GM21390 (cell line): ENCODE measurements at regions not wholly inside any gene's neighbourhood (a gene's known extent, or its start where the extent isn't known, plus 50 kb on each side); places are given as distances from the start of the nearest gene placed in this dataset.

Source experiments
- ATAC-seq: cut with Tn5 transposase; IDR thresholded peaks from one replicate; pipeline ENCODE4 v1.9.1; 2021; ENCODE audit not compliant: unreplicated experiment

DNA sequence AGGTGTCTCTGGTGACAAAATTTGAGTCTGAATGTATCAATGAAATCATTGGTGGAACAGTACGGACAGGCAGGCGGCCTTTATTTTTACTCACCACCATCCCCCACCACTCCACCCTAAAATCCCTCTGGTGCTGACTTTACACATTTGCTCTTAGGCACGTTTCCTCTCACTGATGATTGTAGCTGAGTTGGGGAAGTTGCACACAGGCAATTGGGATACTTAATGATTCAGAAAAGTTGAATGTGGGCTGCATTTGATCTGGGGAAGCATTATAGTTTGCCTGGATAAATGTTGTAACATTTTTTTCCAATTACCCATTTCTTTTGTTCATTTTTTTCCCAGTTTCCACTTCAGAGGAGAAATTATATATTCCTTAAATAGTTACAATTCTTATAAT lies 658.4 kb downstream of the TLR4 start:
- no peak for ATAC-seq

DNA sequence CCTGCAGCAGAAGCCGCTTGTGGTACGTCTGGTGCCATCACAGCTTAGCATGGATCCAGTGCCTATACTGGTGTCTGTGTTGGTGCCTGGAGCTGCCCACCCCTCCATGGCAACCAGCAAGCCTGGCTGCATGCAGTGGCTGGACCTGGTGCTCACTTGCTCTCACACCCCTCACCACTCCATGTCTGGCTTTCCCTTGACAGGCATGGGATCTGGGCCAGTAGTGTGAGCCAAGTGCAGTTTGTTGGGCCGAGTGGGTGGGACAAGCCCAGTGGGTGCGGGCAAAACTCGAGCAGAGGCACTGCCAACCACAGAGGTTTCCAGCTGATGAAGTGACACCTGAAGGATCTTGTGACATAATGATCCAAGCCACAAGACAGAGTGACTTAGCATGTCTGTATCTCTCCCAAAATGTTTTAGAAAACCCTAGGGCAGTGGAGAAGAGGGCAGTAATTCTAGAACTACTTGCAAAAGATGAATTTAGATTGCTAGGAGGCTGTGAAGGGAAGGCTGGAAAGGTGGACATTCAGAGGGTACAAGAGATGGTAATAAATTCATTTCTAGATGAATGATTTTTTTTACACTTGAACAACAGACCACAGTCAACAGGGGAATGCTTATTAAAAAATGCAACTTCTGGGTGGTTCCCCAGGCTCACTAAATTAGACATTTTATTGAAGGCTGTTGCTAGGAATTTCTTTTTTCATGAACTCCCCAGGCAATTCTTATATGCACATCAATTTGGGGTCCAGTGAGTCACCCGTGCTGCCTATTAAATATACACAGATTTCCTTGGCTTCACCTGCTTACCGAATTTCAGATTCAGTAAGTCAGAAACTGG lies 660.3 kb downstream of the TLR4 start:
- ATAC-seq = no peak

DNA sequence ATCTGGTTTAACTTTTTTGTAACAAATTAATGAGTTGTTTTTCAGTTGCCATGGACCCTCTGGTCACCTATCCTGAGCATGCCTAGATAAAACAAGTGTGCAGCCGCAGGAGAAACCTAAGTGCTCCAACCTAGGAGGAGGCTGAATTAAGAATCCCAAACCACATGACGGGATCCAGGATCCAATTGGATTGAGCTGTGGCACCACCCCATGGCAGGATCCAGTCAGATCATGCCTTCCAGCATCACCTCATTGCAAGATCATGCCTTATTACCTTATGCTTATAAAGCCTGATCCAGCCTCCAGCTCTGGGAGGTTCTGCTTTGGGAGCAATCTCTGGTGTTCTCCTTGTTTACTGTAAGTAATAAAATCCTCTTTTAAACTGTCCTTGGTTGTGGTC lies 662.0 kb downstream of the TLR4 start:
- ATAC-seq = no peak

DNA sequence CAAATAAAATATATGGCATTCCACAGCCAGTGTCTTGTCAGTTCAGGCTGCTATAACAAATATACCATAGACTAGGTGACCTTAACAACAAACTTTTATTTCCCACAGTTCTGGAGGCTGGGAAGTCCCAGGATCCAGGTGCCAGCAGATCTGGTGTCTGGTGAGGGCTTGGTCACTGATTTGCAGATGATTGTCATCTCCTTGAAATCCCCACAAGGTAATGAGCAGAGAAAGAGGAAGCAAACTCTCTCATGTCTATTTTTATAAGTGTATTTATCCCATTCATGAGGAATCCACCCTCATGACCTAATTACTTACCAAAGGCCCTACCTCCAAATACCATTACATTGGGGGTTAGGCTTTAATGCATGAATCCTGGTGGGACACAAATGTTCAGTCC lies 663.2 kb downstream of the TLR4 start:
- ATAC-seq = no peak

DNA sequence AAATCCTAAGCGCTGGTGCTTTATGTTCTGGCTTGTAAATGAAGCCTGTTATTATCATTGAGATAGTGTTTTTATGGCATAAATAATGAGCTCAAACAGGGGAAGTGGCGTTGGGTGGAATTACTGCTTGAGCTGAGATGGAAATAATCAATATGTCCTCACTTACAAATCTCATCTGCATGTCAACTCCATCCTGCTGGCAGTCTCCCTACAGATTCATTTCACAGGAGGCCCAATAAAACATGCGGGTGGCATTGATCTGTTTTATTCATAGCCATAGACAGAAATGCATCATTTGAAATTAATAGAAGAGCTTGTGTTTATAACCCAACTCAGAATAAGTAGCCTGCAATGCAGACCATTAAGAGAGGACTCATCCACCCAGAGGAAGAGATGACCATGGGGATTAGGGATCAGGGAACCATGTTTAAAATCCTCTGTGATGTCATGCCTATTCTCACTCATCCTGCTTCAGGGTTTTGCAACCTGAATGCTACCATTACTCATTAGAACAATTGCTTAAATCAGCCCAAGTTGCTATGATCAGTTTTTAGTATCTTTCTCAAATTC lies 680.4 kb downstream of the TLR4 start:
- no peak for ATAC-seq

DNA sequence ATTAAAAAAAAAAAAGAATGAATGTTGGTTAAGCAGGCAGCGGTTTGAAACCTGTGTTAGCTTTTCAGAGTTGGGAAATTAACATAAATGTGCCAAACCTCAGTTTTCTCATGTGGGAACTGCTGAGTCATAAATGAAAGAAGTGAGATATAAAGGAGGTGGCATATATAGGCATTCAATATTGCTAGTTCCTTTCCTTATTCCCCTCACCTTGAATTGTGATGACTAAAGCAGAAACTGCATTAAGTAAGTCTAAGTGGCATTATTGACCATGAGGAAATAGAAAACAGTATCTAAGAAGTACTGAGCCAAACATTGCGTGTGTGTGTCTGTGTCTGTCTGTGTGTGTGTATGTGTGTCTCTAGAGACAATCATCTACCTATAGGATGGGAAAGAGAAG lies 691.2 kb downstream of the TLR4 start:
- ATAC-seq = peak; percentile 74

DNA sequence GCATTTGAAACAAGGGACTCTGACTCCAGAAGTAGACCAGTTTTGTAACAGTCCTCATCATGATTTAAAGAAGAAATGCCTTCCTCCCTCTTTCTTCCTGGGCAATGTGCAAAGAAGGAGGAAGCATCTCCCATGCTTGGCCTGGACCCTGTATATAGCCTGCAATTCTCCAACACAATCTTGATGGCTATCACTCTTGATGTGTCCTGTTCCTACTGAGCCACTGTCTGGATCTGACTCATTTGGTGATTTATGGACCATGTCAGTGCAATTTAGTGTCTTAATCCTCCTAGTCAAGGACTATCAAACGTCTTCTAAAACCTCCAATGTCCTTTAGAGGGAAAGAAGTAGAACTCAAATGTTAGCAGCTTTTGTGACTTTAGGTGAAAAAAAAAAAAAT lies 697.3 kb downstream of the TLR4 start:
- ATAC-seq = no peak

DNA sequence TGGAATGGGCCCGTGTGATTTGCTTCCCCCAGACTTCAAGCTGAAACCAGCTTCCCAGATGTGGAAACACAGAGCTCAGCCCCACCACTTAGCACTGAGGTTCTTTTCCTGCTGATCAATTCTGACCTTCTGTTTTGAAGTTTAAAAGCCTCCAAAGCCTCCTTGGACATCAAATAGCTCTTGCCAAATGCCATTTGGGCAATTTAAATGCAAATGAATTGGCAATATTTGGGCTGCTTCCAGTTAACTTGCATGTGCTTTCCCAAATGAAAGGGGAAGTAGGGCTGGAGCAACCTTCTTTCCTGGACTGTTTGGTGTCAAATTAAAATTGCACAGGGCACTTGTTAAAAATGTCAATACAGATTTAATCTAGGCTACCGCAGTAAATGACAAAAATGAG lies 710.5 kb downstream of the TLR4 start:
- no peak for ATAC-seq

DNA sequence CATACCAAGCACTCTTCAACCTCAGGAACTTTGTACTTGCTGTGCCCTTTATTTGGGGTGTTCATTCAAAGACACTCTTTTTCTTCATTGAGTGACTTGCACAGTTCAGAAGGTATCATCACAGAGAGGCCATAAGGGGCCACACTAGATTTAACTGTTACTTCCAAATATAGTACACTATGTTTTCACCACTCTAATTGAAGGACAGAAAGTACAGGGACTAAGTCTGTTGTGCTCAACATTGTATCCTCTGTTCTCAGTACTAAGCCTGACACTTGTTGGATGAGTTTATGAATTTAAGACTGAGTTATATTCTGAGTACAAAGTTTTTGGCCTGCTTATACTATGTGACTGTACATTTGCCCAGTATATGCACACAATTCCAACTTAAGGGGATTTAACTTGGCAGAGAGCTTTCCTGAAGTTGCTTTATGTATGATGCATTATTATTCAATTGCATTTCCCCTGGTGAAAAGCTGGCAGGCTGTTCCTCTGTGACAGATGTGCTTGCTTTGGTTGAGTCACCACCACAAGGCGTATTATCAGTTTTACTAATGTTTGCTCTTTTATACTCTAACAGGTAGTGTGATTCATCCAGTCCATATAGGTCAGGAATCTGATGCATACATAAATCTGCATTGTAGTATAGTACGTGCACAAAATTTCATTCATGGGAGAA lies 714.8 kb downstream of the TLR4 start:
- ATAC-seq = no peak

DNA sequence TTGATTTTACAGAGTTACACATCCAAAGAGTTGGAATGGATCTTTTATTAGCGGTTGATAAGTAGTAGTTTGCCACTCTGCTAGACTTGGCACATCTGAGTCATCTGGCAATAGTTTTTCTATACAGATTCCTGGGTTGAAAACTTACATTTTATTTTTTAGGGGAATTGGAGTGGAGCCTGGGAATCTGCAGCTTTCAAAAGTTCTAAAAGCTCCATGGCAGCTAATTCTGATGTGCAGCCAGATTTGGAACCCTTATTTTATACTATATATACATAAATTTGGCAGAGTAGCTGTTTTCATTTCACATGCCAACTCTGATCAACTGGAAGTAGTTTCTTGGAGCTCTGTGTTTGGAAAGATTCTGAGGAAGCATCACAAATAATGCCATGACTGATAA lies 715.5 kb downstream of the TLR4 start:
- no peak for ATAC-seq

DNA sequence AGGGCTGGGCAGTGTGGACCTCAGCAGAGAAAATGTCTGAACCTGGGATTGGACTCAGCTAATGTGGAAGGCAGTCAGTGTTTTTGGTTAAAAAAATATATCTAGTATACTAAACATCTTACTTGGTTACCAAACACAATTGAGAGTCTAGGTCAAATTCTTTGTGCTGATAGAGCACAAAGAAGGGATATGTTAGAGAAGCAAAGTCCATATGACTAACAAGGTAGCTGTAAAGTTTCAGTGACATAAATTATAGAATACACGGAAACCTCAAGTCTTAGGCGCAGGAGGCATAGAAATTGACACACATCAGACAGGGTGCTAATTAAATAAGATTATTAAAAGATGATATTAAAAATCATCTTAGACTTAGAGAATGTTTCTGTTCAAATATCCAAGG lies 718.3 kb downstream of the TLR4 start:
- no peak for ATAC-seq

DNA sequence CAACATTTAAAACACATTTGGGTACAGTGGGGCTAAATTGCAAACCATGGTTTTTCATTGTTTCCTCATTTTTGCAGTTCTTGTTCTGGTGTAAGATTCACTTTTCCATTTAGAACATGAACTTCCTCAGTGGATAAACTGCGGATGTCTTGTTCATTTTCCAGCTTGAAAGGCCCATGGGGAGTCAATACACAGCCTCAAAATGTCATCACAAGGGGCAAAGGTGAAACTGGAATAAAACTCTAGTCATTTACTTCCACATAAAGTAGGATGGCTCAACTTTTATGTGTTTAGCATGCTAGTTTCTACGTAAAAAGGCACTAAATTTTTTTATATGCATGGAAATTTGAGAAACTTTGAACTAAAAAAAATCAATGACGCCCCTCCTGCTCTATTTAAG lies 718.8 kb downstream of the TLR4 start:
- ATAC-seq = no peak

DNA sequence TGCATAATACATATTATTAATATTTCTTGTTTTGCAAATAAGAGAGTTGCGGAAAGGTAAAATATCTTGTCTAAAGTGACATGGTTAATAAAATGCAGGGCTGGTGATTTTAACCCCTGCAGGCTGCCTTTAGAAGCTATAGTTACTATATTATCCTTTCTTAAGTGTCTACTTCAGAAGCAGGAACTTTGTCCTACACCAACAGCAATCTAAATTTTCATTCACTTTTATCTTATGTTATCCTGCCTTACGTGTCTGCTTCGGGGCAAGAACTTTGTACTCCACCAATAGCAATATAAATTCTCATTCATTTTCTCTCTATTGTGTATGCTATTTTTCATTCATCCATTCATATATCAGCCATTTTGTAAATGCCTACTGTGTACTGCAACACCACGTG lies 719.5 kb downstream of the TLR4 start:
- ATAC-seq = no peak

DNA sequence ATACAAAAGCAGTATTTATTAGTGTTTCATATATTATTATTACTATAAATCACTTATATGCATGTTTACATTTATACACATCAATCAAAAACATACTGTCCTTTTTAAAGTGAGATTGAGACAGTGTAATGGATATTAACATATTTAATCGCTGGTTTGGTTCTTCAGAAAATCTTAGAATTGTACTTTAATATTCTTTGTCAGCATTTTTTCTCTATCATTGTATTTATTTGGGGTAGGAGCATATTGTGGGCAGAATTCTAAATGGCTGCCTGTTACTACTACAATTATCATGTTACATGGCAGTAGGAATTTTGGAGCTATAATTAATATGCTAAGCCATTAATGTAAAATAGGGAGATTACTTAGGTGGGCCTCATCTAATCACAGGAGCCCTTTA lies 722.6 kb downstream of the TLR4 start:
- ATAC-seq = no peak

DNA sequence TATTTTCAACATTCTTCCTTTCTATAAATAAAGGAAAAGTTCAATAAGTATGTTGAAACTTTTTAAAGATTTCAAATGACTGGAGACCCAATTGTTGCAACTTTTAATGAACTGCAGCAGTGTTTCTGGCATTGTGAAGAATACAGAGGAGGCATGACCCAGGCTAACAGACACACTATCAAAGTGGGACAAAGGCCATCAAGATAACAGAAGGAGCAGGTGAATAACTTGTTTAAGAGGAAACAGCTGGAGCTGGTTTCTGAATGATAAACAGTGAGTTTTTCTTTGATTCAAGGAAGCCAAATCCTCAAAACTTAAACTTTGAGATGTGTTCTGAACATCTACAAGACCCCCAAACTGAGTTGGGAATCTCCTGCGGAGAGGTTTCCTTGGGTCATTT lies 734.6 kb downstream of the TLR4 start:
- ATAC-seq = no peak

DNA sequence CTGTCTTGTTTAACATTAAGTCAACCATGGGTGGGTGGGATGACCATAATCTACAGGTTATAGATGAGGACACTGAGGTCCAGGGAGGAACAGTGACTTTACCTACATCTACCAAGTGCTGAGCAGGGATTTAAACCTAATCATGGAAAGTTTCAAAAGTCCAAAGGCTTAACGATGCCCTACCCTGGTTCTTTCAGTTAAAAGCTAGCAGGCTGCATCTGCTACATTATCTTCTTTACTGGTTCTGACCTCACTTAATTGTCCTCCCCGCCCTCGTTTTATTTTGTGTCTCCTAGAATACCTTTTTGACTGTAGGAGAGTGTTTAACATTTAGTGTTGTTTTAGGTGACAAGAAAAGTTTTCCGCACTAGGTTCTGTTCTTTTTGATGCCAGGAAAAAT lies 735.2 kb downstream of the TLR4 start:
- no peak for ATAC-seq

DNA sequence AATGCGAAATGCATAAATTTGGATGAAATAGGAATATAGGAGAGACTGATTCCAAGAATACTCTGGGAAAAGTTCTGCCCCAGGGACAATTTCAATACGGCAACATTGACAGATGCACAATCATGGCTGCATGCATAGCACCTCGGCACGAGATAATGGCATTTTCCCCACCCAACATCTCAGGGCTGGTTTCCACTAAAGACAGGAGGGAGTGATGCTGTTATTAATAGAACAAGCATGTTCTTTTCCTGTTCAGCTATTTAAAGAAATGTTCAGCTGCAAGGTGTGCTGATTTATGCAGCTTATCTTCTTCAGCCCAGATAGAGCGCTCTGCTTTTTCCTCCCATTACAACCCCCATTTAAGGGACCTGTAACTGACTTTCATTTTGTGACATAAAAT lies 740.2 kb downstream of the TLR4 start:
- no peak for ATAC-seq

DNA sequence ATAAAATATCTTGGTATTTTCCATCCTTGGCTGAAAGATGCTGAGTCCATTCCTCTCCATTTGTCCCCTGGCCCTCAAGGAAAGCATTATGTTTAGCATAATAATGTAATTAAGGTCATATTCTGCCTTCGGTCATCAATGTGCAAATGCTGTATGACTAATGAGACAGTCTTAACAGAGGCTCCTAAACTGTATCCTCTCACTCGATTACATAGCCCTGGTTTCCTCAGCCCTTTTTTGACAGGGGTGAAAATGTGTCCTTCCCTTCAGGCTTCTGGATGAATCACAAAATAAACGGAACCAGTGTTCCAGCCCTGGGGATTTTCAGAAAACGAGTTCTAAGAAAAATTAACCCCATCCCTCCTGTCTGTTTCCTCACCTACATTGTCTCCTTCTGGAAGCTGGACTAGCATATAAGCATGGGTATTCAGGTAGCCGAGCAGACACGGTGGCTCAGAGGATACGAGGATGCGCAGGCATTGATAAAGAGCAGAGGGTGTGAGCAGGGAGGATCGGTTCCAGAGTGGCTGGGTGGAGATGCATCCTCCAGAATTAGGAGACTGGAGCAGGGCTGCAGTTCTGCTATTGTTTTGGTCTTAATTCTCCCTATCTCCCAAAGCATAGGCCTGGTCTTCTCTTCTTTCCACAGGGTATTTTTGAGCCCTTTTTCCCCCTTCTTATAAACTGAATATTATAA lies 742.9 kb downstream of the TLR4 start:
- ATAC-seq = no peak

DNA sequence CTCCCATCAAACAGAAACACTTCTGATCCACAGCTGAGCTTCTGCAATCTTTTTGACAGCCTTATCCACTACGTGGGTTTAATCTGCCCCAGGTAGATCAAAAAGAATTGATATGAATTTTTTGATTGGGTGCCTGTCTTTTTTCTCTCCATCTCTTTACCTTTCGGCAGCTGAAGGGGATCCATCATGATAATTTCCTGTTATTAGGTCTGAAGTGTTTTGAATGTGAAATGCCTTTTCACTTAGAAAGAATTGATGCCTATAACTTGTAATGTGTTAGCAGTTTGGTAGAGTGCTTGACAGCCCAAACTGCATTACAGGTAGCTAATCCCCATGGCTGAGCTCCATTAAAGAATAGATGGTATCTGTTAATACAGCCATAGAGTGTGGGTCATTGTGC lies 745.4 kb downstream of the TLR4 start:
- ATAC-seq = no peak

DNA sequence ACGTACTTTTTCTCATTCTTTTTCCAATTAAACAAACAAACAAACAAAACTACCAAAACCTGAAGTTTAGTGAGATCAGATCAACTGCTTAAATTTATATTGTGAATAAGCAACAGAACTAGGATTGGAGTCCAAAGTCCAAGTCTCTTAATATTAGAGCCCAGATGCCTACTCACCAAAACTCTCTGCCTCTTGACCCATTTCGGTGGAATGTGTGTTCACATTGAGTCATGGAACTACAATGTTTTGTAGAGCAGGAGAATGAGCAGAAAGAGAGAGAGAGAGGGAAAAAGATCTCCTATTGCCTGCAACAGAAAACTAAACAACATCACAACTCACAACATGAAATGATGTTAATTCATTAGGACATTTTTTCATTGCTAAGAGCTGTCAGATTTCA lies 751.1 kb downstream of the TLR4 start:
- ATAC-seq = no peak

DNA sequence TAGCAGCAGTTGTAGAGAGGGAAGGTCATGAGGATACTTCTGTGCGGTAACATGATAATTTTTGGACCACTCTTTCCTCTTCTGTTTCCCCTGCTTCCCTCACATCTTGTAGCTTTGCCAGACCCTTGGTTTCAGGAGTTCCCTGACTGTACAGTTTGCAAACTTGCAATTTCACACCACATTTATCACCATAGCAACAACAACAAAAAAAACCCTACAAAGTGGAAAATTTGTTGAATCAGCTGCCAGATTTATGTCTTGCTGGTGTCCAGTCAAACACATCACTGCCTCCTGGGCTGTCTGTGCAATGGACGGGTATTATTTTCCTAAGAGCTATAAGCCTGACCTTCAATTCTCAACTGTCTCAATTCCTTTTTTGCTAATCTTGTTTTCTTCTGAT lies 751.6 kb downstream of the TLR4 start:
- no peak for ATAC-seq
